Daoy (cell line): ENCODE measurements at regions not wholly inside any gene's neighbourhood (a gene's known extent, or its start where the extent isn't known, plus 50 kb on each side); places are given as distances from the start of the nearest gene placed in this dataset.
"Not testable (repeated sequence)": the region's sequence is repeated elsewhere in the genome, so short reads cannot be mapped to it uniquely, and the experiment has no call there.

Source experiments
- DNase-seq: peaks from one replicate; pipeline ENCODE4 v3.0.0-alpha.2; 2015; ENCODE audit warnings: low read depth

DNA sequence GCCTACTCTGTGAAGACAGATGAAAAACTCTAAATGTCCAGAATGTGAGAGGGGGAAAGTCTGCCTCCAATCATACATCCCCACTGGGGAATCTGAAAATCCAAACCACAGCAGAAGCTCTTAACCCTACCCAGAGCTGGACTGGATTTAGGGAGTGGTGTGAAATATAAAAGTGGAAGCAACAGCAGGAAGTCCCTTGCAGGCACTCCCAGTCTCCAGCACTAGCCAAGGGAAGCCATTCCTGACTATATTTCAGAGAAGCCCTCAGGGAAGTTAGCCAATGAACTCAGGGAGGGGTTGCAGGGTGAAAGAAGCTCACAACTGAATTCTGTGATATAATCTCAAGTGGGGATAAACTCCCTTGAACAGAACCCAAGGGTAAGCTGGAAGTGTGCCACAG, 51.5 kb downstream of the CRPPA start:
- no peak for DNase-seq

GRCh38 chr7:16369309-16369708, 52.0 kb downstream of the CRPPA start:
- not testable (repeated sequence) for DNase-seq

GRCh38 chr7:16368885-16369284, 52.5 kb downstream of the CRPPA start:
- no peak for DNase-seq

- DNase-seq, result no peak
These were observed 54.2 kb downstream of the CRPPA start for GRCh38 chr7:16367115-16367514.

DNA sequence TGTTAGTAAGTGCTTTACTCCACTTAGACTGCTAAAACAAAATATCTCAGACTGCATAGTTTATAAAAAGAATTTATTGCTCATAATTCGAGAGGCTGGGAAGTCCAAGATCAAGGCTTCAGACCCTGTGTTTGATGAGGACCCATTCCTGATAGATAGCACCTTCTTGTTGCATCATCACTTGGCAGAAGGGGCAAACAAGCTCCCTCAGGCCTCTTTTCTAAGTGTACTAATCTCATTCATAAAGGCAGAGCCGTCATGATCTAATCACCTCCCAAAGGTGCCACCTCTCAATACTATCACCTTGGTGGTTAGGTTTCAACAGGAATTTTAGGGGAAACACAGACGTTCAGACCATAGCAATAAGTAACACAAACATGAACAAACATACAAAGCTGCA, 55.4 kb downstream of the CRPPA start:
- DNase-seq, result no peak

- no peak for DNase-seq
These were observed 56.2 kb downstream of the CRPPA start for GRCh38 chr7:16365177-16365576.

DNA sequence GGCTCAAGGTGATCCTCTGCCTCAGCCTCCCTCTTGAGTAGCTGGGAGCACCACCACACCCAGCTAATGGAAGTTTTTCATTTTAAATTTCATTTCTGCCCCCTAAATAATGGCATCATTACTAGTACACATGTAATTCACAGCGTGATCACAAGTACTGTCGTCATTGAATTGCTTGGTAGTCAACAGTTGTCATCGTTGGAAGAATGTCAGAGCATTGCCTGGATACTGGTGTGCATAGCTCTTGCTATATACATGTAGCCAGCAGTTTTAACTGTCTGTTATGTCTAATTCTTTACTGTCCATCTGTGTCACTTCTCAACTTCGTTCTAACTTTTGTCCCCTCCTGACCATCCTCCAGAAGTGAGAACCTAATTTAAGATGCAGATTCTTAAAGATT, 62.1 kb downstream of the CRPPA start:
- no peak for DNase-seq

DNA sequence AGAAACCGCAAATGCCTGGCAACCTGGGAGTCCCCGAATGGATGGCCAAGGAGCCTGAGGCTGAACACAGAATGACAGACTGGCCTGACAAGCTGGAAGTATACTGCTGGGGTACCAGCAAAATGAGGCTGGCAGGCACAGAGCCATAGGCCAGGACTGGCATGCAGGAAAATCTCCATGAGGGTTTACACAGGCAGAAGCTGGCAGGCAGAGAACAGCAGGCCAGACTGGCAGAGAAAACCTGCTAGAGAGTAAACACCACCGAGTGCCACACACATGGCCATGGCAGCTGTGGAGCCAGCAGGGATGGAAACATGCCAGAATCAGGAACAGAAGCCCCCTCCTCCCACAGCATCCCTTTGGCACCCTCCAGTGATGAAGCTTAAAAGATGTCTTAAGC, 63.4 kb downstream of the CRPPA start:
- no peak for DNase-seq

GRCh38 chr7:16357474-16357873, 63.9 kb downstream of the CRPPA start:
- no peak for DNase-seq

DNA sequence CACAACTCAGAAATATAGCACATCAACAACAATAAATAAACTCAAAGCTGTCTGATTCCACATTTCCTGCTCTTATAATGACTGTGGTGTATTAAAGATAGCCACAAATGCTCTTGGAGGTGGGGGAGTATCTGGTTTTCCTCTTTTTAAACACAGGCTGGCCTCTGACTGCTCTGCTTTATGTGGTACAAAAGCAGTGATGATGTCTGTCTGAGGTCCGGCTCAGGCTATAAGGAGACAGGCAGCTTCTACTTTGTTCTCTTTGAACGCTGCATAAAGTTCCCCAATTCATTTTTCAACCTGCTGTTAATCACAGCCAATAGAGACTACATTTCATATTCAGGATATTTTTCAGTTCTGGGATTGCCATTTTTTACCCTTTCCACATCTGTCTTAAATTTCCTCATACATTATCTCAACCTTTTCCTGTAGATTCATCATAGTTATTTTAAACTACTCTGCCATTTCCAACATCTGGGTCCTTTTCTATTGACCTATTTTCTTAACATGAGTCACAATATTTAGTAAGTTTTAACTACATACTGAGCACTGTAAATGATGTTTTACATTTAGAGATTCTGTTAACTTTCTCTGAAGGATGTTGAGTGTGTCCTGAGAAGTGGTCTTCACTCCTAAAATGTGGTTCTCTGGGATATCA, 64.9 kb downstream of the CRPPA start:
- DNase-seq, result no peak

DNA sequence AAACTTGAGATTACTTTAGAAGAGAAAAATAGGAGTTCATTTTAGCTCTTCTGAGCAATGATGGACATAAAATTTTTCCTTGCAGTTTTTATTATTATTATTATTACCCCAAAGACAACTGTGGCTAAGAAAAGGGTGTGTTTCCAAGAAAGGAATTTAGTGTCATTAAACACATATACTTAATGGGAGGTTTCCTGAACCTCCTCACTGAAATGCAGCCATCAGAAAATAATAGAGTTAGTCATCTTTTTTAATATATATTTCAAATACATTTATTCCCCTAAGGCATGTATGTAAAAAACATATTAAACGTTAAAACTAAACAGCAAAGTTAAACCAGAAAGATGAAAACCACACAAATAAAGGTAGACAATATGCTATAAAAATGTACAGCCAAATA, 66.8 kb downstream of the CRPPA start:
- no peak for DNase-seq

DNA sequence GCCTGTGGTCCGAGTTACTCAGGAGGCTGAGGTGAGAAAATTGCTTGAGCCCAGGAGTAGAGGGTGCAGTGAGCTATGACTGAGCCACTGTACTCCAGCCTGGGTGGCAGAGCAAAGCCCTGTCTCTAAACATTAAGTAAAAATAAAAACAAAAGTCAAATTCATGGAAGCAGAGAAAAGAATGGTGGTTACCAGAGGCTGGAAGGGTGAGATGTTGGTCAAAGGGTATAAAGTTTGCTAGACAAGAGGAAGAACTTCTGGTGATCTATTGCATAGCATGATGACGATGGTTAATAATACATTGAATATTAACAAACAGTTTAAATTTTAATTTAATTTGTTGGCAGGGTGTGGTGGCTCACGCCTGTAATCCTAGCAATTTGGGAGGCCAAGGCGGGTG, 68.1 kb downstream of the CRPPA start:
- no peak for DNase-seq

DNA sequence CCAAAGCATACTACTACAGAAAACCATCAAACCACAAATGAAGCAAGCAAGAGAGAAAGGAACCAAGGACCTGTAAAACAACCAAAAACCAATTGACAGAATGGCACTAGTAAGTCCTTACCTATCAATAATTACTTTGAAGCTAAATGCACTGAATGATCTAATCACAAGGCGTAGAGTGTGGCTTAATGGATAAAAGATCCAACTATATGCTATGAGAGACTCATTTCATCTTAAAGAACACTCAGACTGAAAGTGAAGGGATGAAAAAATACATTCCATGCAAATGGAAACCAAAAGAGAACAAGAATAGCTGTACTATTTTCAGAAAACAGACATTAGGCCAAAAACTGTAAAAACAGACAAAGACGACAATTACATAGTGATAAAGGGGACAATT, 70.7 kb downstream of the CRPPA start:
- DNase-seq, result no peak

DNA sequence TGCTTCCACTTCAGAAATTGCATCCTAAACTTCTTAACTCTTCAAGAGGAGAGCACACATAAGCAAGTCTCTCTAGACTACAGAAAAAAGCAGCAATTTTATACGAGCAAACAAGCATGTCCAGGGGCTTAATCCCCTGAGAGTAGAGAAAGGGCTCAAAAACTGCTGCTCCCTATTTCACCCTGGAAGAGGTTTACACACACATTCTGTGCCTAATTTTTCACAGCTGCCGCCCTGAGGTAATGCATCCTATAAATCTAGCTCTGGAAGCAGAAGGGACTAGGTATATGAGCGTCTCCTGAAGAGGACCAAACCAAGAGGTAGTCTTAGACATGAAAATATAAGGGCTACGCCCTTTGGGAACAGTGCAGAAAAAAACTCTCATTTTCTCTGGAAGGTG, 73.1 kb downstream of the CRPPA start:
- no peak for DNase-seq

DNA sequence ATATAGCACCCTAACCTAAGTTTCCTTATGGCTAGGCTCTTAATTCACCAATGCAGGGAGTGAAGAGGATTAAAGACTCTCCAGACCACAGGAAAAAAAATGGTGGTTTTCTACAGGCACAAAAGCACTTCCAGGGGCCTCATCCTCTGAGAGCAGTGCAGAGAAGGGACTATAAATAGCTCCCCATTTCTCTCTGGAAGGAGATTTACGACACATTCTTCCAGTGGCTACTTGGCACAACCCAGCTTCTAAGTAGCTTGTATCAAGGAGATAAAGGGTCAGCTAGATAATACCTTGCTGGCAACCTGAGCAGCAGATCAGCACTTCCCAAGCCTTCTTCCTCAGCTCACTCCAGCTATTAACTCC, 73.5 kb downstream of the CRPPA start:
- DNase-seq, result no peak

DNA sequence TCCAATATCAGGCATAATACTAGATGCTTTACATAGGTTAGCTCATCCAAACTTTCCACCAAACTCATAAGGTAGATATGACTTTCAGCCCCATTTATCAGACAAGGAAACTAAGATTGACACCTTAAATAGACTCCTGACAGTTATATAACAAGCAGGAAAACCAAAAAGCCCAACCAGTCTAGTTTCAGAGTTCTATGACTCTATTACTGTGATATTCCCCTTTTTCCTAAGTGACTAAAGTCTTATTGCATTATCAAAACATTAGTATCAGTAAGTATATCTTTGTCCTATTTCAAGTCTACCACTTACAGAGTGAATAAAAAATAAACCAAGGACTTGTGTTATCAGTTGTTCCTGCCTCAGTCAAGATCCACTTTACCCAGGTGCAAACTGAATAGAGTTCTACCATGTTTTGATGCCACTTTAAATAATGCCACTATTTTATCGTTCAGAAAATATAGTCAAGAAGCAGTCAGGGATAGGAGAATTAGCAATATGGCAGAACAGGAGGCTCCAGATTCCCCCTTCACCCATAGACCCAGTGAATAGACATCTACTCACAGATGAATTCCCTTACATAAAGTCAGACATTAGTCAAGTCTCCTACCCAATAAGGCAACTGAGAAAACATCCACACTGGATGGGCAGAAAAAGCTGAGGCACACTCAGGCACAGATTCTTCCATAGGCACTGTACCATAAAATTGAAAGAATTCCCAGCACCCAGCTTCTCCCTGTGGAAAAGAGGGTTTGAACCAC, 74.1 kb downstream of the CRPPA start:
- DNase-seq, result no peak

- DNase-seq, result peak; percentile 56
These were observed 75.1 kb downstream of the CRPPA start for GRCh38 chr7:16345979-16346958.

DNA sequence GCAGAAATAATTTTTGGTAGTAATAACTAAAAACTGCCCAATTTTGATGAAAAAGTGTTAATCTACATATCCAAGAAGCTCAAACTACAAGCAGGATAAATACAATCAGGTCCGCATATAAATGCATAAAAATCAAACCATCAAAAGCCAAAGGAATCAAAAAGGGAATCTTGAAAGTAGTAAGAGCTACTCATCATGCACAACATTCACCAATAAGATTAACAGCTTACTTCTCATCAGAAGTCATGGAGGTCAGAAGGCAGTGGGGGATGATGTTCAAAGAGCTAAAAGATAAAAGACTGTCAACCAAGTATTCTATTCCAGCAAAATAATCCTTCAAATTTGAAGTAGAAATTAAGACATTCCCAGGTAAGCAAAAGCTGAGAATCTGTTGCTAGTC, 76.4 kb downstream of the CRPPA start:
- no peak for DNase-seq

DNA sequence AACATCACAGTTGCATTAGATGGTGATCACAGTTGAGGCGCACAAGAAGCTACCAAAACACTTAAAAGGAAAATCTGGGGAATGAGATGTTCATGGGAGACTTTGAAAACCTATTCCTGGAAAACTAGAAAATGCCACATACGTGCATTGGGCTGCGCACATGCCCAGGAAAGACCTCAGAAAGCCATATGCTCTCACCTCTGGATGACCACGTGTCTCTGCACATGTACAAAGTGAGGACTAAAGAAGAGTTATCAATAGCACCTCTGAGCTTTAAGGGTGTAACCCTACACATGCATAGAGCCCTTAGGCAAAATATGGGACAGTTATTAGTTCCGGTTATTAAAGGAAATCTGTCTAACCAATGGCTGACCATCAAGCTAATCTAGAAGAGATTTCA, 77.7 kb downstream of the CRPPA start:
- no peak for DNase-seq

DNA sequence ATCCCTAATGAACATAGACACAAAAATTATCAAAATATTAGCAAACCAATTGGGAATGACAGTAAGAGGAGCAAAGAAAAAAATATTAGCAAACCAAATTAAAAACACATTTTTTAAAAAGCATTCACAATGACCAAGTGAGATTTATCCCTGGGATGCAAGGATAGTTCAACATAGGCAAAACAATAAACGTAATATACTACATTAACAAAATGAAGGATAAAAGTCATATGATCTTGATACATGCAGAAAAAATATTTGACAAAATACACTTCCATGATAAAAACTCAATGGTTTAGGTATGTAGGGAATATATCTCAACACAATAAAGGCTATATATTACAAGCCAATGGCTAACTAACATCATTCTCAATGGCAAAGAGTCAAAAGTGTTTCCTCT, 83.3 kb downstream of the CRPPA start:
- no peak for DNase-seq

GRCh38 chr7:16326106-16326505, 95.2 kb downstream of the CRPPA start:
- DNase-seq, result no peak

DNA sequence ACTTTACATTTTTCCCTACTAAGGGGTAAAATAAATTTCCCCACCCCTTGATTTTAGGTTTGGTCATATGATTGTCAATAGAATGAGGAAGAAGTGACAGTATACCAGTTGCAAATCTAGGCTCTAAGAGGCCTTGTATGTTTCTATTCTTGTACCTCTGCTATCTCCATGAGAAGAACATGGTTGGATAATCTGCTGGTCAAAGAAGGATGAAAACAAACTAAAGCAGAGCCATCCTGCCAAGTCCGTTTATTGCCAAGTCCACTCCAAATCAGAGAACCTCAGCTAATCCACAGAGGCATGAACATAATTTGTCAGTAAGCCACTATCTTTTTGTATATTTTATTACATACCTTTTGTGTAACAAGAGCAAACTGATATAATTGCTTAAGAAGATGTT, 98.0 kb downstream of the CRPPA start:
- no peak for DNase-seq
